ENCODE measurements at regions not wholly inside any gene's neighbourhood (a gene's known extent, or its start where the extent isn't known, plus 50 kb on each side); places are given as distances from the start of the nearest gene placed in this dataset.

DNA sequence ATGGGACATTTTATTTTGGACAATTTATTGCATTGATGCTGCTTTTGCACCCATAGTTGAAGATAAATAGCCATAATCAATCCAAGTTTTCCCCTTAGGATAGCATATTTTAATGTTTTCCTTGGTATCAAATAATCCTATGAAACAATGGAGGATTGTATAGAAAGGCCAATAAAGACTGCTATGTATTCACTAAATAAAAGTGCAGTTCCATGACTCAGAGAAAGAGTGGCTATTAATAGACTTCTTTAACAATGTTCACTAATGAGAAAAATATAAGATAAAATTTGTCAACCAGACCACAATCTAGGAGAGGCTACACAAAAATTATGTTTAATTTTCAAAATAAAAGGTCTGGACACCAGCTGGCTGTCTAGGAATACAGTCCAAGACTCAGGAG lies 560.9 kb upstream of the AGTR1 start:
- TF ChIP-seq POLR2A (IDR thresholded peaks at IDR 0.05) (no peak), POLR2AphosphoS5 (IDR thresholded peaks at IDR 0.05) (no peak), EP300 (IDR thresholded peaks at IDR 0.05) (no peak)
- TF ChIP-seq, protein P1, sequence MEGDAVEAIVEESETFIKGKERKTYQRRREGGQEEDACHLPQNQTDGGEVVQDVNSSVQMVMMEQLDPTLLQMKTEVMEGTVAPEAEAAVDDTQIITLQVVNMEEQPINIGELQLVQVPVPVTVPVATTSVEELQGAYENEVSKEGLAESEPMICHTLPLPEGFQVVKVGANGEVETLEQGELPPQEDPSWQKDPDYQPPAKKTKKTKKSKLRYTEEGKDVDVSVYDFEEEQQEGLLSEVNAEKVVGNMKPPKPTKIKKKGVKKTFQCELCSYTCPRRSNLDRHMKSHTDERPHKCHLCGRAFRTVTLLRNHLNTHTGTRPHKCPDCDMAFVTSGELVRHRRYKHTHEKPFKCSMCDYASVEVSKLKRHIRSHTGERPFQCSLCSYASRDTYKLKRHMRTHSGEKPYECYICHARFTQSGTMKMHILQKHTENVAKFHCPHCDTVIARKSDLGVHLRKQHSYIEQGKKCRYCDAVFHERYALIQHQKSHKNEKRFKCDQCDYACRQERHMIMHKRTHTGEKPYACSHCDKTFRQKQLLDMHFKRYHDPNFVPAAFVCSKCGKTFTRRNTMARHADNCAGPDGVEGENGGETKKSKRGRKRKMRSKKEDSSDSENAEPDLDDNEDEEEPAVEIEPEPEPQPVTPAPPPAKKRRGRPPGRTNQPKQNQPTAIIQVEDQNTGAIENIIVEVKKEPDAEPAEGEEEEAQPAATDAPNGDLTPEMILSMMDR (IDR thresholded peaks at IDR 0.05): no peak
- H3K4me3 ChIP-seq: no peak overlapping the region
- no peaks in the 10 kb centered on the region for H3K27me3 ChIP-seq
- no peaks in the 10 kb centered on the region for H3K4me1 ChIP-seq
- ATAC-seq (ENCODE audit: low FRiP score in 2 of 2) (no peak), DNase-seq (no peak)
- no peaks in the 10 kb centered on the region for H3K9me3 ChIP-seq
- H3K36me3 ChIP-seq: no peaks in the 10 kb centered on the region
- H3K27ac ChIP-seq: no peak overlapping the region

DNA sequence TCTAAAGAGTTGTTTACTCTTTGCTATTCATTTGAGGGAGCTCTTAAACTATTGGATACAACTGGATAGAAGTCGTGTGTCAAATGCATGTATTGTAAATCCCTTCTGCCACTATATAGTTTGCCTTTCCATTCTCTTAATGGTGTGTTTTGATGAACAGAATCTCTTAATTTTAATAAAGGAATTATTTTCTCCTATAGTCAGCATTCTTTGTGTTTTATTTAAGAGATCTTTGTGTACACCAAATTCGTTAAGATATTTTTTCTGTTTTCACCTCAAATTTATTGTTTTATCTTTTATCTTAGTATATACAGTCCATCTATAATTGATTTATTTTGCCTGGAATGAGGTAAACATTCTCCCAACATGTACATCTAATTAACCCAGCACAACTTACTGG lies 551.5 kb upstream of the AGTR1 start:
- Histone ChIP-seq H3K9me3 (no peaks in the 10 kb centered on the region), H3K36me3 (no peaks in the 10 kb centered on the region), H3K27ac (no peak overlapping the region), H3K4me1 (no peaks in the 10 kb centered on the region), H3K27me3 (no peaks in the 10 kb centered on the region), H3K4me3 (no peak overlapping the region)
- ATAC-seq (ENCODE audit: low FRiP score in 2 of 2) (no peak), DNase-seq (no peak)
- TF ChIP-seq POLR2A (IDR thresholded peaks at IDR 0.05): no peak
- TF ChIP-seq, protein P1 (IDR thresholded peaks at IDR 0.05): no peak
- WGBS, 2 donors: 52 to 64% methylated on average over 2 of the region's 2 CpGs

DNA sequence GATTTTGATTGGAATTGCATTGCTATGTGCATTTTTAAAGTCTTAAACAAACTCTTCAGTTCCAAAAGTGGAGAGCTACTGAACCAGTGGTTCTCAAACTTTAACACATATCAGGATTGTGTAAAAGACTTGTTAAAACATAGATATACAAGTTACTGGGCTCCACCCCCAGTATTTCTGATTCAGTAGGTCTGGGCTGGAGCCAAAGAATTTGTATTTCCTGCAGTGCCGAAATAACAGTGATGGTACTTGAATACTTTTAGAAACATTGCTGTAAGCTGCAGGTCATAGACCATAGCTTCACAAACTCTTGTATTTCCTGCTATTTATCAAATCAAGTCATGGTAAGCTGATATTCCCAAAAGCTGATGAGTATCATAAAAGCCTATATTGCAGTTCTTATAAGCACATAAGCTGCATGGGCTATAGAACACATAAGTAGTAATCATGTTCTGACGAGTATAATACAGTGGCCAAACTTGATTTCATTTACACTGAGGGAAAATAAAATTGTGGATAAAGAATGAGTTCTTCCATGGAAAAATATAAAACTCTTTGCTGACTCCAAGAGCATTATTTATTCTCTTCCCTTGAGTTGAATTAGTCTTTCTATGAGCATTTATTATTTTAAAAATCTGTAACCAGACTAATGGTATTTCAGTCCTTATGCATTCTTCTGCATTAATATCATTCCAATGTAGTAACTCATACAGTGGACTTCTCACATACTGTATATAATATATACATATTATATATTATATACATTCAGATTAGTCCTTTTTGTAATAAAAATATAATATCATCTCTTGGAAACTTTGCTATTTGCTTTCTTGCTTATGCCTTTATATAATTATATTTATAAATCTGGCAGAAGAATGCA lies 550.5 kb upstream of the AGTR1 start:
- H3K36me3 ChIP-seq: no peaks in the 10 kb centered on the region
- ATAC-seq (ENCODE audit: low FRiP score in 2 of 2): no peak
- no peaks in the 10 kb centered on the region for H3K4me1 ChIP-seq

DNA sequence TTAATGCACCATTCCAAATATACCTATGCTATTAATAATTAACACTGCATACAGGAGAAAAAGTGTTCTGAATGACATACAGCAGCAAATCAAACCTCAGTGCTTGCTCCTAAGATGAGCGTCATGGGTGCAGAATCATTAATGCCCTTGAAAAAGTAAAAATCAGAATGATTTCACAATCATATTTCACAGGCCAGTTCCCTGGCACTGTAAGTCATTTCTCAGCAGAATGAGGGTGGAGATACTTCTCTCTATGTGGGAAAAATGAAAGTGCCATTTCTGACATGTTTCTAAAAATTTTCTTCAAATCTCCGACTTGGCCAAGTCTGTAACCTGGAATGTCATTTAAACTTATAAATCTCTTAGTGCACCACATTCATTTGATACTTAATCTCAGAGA lies 549.8 kb upstream of the AGTR1 start:
- Histone ChIP-seq H3K27me3 (no peaks in the 10 kb centered on the region), H3K36me3 (no peaks in the 10 kb centered on the region), H3K9me3 (no peaks in the 10 kb centered on the region), H3K4me3 (no peak overlapping the region), H3K4me1 (no peaks in the 10 kb centered on the region), H3K27ac (no peak overlapping the region)
- ATAC-seq (ENCODE audit: low FRiP score in 2 of 2) (no peak), DNase-seq (no peak)
- WGBS, 2 donors: 60 to 68% methylated on average over 2 of the region's 2 CpGs
- TF ChIP-seq, protein P1 (IDR thresholded peaks at IDR 0.05): no peak
- TF ChIP-seq POLR2A (IDR thresholded peaks at IDR 0.05) (no peak), POLR2AphosphoS5 (IDR thresholded peaks at IDR 0.05) (no peak), EP300 (IDR thresholded peaks at IDR 0.05) (no peak)

More for the DNA sequence above, 550.5 kb upstream of the AGTR1 start:
- 33 to 41% methylated on average over 2 of the region's 2 CpGs for WGBS, 2 donors
- no peaks in the 10 kb centered on the region for H3K9me3 ChIP-seq
- no peak for DNase-seq
- TF ChIP-seq, protein P1 (IDR thresholded peaks at IDR 0.05): no peak
- TF ChIP-seq POLR2AphosphoS5 (IDR thresholded peaks at IDR 0.05) (no peak), EP300 (IDR thresholded peaks at IDR 0.05) (no peak), POLR2A (IDR thresholded peaks at IDR 0.05) (no peak)
- H3K27me3 ChIP-seq: no peaks in the 10 kb centered on the region
- H3K27ac ChIP-seq: no peak overlapping the region
- H3K4me3 ChIP-seq: no peak overlapping the region

DNA sequence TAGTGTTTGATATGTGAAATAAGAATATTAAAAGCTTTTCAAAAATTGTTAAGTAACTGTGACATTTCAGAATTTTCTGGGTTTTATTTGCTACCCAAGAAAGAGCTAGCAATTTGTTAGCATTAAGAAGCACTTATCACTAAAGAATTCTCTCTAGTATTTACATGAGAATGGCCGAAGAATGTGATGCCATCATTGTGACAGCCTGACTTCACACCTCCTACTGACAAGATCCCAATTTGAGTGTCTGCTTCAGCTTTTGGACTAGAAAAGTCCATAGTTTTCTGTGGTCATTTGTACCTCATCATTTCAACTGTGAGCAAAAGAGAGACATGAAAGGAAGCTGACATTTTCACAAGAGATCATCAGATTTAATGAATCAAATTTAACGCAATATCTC lies 548.1 kb upstream of the AGTR1 start:
- ATAC-seq (ENCODE audit: low FRiP score in 2 of 2) (no peak), DNase-seq (no peak)
- Histone ChIP-seq H3K9me3 (no peaks in the 10 kb centered on the region), H3K36me3 (no peaks in the 10 kb centered on the region), H3K4me1 (no peaks in the 10 kb centered on the region), H3K27me3 (no peaks in the 10 kb centered on the region), H3K4me3 (no peak overlapping the region), H3K27ac (no peak overlapping the region)
- 55 to 69% methylated on average over 2 of the region's 2 CpGs for WGBS, 2 donors
- no peak for TF ChIP-seq EP300 (IDR thresholded peaks at IDR 0.05)
- no peak for TF ChIP-seq POLR2A (IDR thresholded peaks at IDR 0.05)
- TF ChIP-seq, protein P1 (IDR thresholded peaks at IDR 0.05): no peak
- TF ChIP-seq POLR2AphosphoS5 (IDR thresholded peaks at IDR 0.05): no peak
